Neural cell (in vitro differentiated cells): ENCODE measurements at regions not wholly inside any gene's neighbourhood (a gene's known extent, or its start where the extent isn't known, plus 50 kb on each side); places are given as distances from the start of the nearest gene placed in this dataset.

Source experiments
- H2AFZ ChIP-seq: fragments of 200-600, 300-800 bp; sonication (generic), shearing (Covaris generic); 2 replicates; pipeline ENCODE4 v1.6.0; 2014; ENCODE audit warnings: low read depth, mild to moderate bottlenecking, antibody characterized with exemption, low read length, moderate library complexity
- H3F3A ChIP-seq: fragments of 200-600 bp; shearing (Covaris generic); 2 replicates; pipeline ENCODE4 v1.6.1; 2016; ENCODE audit warnings: mild to moderate bottlenecking, moderate library complexity, mixed read lengths, antibody characterized with exemption, low read length; ENCODE audit not compliant: insufficient read depth, poor library complexity, severe bottlenecking
- H3K27ac ChIP-seq: fragments of 200-600, 300-800 bp; sonication (generic), shearing (Covaris generic); 2 replicates; pipeline ENCODE4 v1.5.1; 2014; ENCODE audit warnings: mild to moderate bottlenecking, low read length, moderate library complexity
- H3K27me3 ChIP-seq: fragments of 300-800, 200-600 bp; sonication (generic), shearing (Covaris generic); 2 replicates; pipeline ENCODE4 v1.6.0; 2014; ENCODE audit warnings: mild to moderate bottlenecking, low read depth, low read length, moderate library complexity; ENCODE audit not compliant: insufficient read depth
- H3K36me3 ChIP-seq: fragments of 300-800, 200-600 bp; sonication (generic), shearing (Covaris generic); 2 replicates; pipeline ENCODE4 v1.5.1; 2014; ENCODE audit warnings: mild to moderate bottlenecking, antibody characterized with exemption, low read length, moderate library complexity; ENCODE audit not compliant: insufficient read depth
- H3K4me2 ChIP-seq: fragments of 300-800, 200-600 bp; sonication (generic), shearing (Covaris generic); 2 replicates; pipeline ENCODE4 v1.6.0; 2014; ENCODE audit warnings: mild to moderate bottlenecking, low read length
- H3K4me3 ChIP-seq: fragments of 300-800, 200-600 bp; sonication (generic), shearing (Covaris generic); 2 replicates; pipeline ENCODE4 v1.5.1; 2014; ENCODE audit warnings: mild to moderate bottlenecking, low read length, moderate library complexity
- H3K79me2 ChIP-seq: fragments of 200-600 bp; shearing (Covaris generic); replicated peaks from 2 replicates; pipeline ENCODE4 v1.6.0; 2014; ENCODE audit warnings: mild to moderate bottlenecking, low read length, moderate library complexity; ENCODE audit not compliant: insufficient read depth
- H3K9ac ChIP-seq: fragments of 300-800, 200-600 bp; sonication (generic), shearing (Covaris generic); 2 replicates; pipeline ENCODE4 v1.6.1; 2016; ENCODE audit warnings: mild to moderate bottlenecking, low read length, mixed read lengths
- H3K9me2 ChIP-seq: fragments of 200-600 bp; shearing (Covaris generic); 2 replicates; pipeline ENCODE4 v1.6.1; 2016; ENCODE audit warnings: mild to moderate bottlenecking, low read length, mixed read lengths; ENCODE audit not compliant: insufficient read depth
- H3K9me3 ChIP-seq: fragments of 200-600, 300-800 bp; sonication (generic), shearing (Covaris generic); 2 replicates; pipeline ENCODE4 v1.6.1; 2016; ENCODE audit warnings: mild to moderate bottlenecking, mixed run types, low read length, moderate library complexity, mixed read lengths
- H4K20me1 ChIP-seq: fragments of 200-600 bp; shearing (Covaris generic); 2 replicates; pipeline ENCODE4 v1.6.1; 2016; ENCODE audit warnings: mild to moderate bottlenecking, mixed run types; ENCODE audit not compliant: insufficient read depth
- EP300 ChIP-seq: fragments of 450-650 bp; conservative IDR thresholded peaks from 2 replicates; pipeline ENCODE4 v1.6.1; 2014; ENCODE audit warnings: antibody characterized with exemption, mild to moderate bottlenecking, moderate library complexity; ENCODE audit not compliant: poor library complexity, severe bottlenecking
- EZH2 ChIP-seq: fragments of 200-600, 300-800 bp; shearing (Covaris generic), sonication (generic); IDR thresholded peaks from 2 replicates; pipeline ENCODE4 v1.6.1; 2014; ENCODE audit warnings: antibody characterized with exemption, low read length, borderline replicate concordance, mild to moderate bottlenecking; ENCODE audit not compliant: insufficient read depth, poor library complexity, severe bottlenecking
- MXI1 ChIP-seq: fragments of 450-650 bp; conservative IDR thresholded peaks from 2 replicates; pipeline ENCODE4 v1.6.1; 2014; ENCODE audit warnings: antibody characterized with exemption, mild to moderate bottlenecking; ENCODE audit not compliant: poor library complexity, severe bottlenecking
- POLR2AphosphoS5 ChIP-seq: IDR thresholded peaks from 2 replicates; pipeline ENCODE4 v1.6.1; 2012
- RAD21 ChIP-seq: fragments of 450-650 bp; conservative IDR thresholded peaks from 2 replicates; pipeline ENCODE4 v1.6.1; 2014; ENCODE audit warnings: antibody characterized with exemption, mild to moderate bottlenecking, moderate library complexity
- SMC3 ChIP-seq: fragments of 450-650 bp; conservative IDR thresholded peaks from 2 replicates; pipeline ENCODE4 v1.6.1; 2014; ENCODE audit warnings: antibody characterized with exemption, mild to moderate bottlenecking, moderate library complexity; ENCODE audit not compliant: poor library complexity
- TAF1 ChIP-seq: IDR thresholded peaks from 2 replicates; pipeline ENCODE4 v1.6.1; 2012; ENCODE audit warnings: low read depth
- TF ChIP-seq, protein P1 (sequence below): fragments of 450-650 bp; IDR thresholded peaks from 2 replicates; pipeline ENCODE4 v1.5.1; 2014; ENCODE audit warnings: antibody characterized with exemption, mild to moderate bottlenecking, moderate library complexity; ENCODE audit not compliant: poor library complexity, severe bottlenecking
- TF ChIP-seq, protein P2 (sequence below): IDR thresholded peaks from 2 replicates; pipeline ENCODE4 v1.6.1; 2012; ENCODE audit warnings: borderline replicate concordance

GRCh38 chr7:46747869-46748576 lies 827.0 kb upstream of the IGFBP3 start:
- Histone ChIP-seq H3K27me3 (no peaks in the 10 kb centered on the region), H3K4me3 (no peak overlapping the region), H2AFZ (no peak overlapping the region), H3K9ac (no peak overlapping the region), H3K9me3 (no peaks in the 10 kb centered on the region), H3K9me2 (no peaks in the 10 kb centered on the region), H4K20me1 (no peaks in the 10 kb centered on the region), H3K79me2 (no peaks in the 10 kb centered on the region), H3K4me2 (no peak overlapping the region), H3F3A (no peaks in the 10 kb centered on the region), H3K27ac (no peak overlapping the region), H3K36me3 (no peaks in the 10 kb centered on the region)
- TF ChIP-seq, protein P1, sequence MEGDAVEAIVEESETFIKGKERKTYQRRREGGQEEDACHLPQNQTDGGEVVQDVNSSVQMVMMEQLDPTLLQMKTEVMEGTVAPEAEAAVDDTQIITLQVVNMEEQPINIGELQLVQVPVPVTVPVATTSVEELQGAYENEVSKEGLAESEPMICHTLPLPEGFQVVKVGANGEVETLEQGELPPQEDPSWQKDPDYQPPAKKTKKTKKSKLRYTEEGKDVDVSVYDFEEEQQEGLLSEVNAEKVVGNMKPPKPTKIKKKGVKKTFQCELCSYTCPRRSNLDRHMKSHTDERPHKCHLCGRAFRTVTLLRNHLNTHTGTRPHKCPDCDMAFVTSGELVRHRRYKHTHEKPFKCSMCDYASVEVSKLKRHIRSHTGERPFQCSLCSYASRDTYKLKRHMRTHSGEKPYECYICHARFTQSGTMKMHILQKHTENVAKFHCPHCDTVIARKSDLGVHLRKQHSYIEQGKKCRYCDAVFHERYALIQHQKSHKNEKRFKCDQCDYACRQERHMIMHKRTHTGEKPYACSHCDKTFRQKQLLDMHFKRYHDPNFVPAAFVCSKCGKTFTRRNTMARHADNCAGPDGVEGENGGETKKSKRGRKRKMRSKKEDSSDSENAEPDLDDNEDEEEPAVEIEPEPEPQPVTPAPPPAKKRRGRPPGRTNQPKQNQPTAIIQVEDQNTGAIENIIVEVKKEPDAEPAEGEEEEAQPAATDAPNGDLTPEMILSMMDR, result no peak
- TF ChIP-seq EZH2 (no peak), TAF1 (no peak), RAD21 (no peak), MXI1 (no peak), EP300 (no peak)

- no peak overlapping the region for H3K4me2 ChIP-seq
- no peaks in the 10 kb centered on the region for H3K79me2 ChIP-seq
- H3K9me2 ChIP-seq, result no peaks in the 10 kb centered on the region
- H3K27ac ChIP-seq, result no peak overlapping the region
- no peak overlapping the region for H3K4me3 ChIP-seq
- no peaks in the 10 kb centered on the region for H3F3A ChIP-seq
- no peaks in the 10 kb centered on the region for H3K9me3 ChIP-seq
- no peaks in the 10 kb centered on the region for H3K27me3 ChIP-seq
- H3K9ac ChIP-seq, result no peak overlapping the region
- no peaks in the 10 kb centered on the region for H4K20me1 ChIP-seq
- no peaks in the 10 kb centered on the region for H3K36me3 ChIP-seq
- TF ChIP-seq, protein P2, sequence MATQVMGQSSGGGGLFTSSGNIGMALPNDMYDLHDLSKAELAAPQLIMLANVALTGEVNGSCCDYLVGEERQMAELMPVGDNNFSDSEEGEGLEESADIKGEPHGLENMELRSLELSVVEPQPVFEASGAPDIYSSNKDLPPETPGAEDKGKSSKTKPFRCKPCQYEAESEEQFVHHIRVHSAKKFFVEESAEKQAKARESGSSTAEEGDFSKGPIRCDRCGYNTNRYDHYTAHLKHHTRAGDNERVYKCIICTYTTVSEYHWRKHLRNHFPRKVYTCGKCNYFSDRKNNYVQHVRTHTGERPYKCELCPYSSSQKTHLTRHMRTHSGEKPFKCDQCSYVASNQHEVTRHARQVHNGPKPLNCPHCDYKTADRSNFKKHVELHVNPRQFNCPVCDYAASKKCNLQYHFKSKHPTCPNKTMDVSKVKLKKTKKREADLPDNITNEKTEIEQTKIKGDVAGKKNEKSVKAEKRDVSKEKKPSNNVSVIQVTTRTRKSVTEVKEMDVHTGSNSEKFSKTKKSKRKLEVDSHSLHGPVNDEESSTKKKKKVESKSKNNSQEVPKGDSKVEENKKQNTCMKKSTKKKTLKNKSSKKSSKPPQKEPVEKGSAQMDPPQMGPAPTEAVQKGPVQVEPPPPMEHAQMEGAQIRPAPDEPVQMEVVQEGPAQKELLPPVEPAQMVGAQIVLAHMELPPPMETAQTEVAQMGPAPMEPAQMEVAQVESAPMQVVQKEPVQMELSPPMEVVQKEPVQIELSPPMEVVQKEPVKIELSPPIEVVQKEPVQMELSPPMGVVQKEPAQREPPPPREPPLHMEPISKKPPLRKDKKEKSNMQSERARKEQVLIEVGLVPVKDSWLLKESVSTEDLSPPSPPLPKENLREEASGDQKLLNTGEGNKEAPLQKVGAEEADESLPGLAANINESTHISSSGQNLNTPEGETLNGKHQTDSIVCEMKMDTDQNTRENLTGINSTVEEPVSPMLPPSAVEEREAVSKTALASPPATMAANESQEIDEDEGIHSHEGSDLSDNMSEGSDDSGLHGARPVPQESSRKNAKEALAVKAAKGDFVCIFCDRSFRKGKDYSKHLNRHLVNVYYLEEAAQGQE, result no peak
- no peak for TF ChIP-seq MXI1
- no peak for TF ChIP-seq RAD21
- no peak for TF ChIP-seq SMC3
- no peak for TF ChIP-seq POLR2AphosphoS5
- no peak overlapping the region for H2AFZ ChIP-seq
Measured at GRCh38 chr7:46746695-46747687, 825.9 kb upstream of the IGFBP3 start.
